Keratinocyte (primary cell): ENCODE measurements at regions not wholly inside any gene's neighbourhood (a gene's known extent, or its start where the extent isn't known, plus 50 kb on each side); places are given as distances from the start of the nearest gene placed in this dataset.

Experiments used
- CTCF ChIP-seq, 3 experiments: IDR thresholded peaks in 1 of 3; conservative IDR thresholded peaks in 1 of 3; optimal IDR thresholded peaks in 1 of 3; 2 replicates in 2 of 3; 3 replicates in 1 of 3; pipeline versions ENCODE3 to v1.5.1; 2011; ENCODE audit warnings: low read length in 3 of 3, mild to moderate bottlenecking in 3 of 3, moderate library complexity in 2 of 3, control low read depth in 1 of 3, inconsistent platforms in 1 of 3; ENCODE audit not compliant: insufficient read depth in 2 of 3; ENCODE audit errors: extremely low read depth in 1 of 3
- EZH2 ChIP-seq: IDR thresholded peaks from one replicate; pipeline ENCODE4 v1.6.1; 2012; ENCODE audit warnings: inconsistent platforms, mild to moderate bottlenecking, low read length, moderate library complexity

- TF ChIP-seq CTCF (optimal IDR thresholded peaks at IDR 0.05 in 1 of 3, IDR thresholded peaks at IDR 0.05 in 1 of 3, conservative IDR thresholded peaks at IDR 0.05 in 1 of 3; ENCODE audit: extremely low read depth in 1 of 3, insufficient read depth in 2 of 3, low read length in 3 of 3) = no peak
- TF ChIP-seq EZH2 = no peak
Measured at GRCh38 chr18:33916200-33916599, 308.5 kb downstream of the NOL4 start.
